ENCODE measurements at regions not wholly inside any gene's neighbourhood (a gene's known extent, or its start where the extent isn't known, plus 50 kb on each side); places are given as distances from the start of the nearest gene placed in this dataset.

GRCh38 chr6:23106951-23107350, 537.6 kb downstream of the HDGFL1 start:
- FAIRE-seq (no peak), DNase-seq (ENCODE audit: low spot score) (no peak)

- DNase-seq (ENCODE audit: low spot score) (no peak), FAIRE-seq (no peak)
These were observed 542.6 kb downstream of the HDGFL1 start for GRCh38 chr6:23111984-23112383.

- FAIRE-seq = no peak
- DNase-seq (ENCODE audit: low spot score) = no peak
These were observed 545.6 kb downstream of the HDGFL1 start for GRCh38 chr6:23114812-23115504.

GRCh38 chr6:23137611-23138010, 568.2 kb downstream of the HDGFL1 start:
- no peak for FAIRE-seq
- peak; percentile 6 for DNase-seq (ENCODE audit: low spot score)

DNA sequence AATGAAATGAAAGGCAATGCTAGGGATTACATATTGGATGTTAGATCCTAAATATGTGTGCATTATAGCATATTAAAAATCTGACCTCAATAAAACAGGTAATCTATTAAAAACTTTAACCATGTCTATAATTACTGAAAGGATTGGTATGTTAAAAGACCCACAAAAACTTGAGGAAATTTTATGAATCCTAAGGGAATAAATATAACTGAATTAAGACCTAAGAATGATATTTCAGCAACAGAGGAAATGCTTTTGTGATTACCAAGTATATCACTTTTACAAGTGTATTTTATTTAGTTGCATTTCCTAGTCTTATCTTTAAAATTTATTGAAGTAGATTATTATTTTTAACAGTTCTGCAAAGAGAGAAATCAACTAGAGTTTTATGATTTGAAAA, 571.5 kb downstream of the HDGFL1 start:
- FAIRE-seq (no peak), DNase-seq (ENCODE audit: low spot score) (no peak)

DNA sequence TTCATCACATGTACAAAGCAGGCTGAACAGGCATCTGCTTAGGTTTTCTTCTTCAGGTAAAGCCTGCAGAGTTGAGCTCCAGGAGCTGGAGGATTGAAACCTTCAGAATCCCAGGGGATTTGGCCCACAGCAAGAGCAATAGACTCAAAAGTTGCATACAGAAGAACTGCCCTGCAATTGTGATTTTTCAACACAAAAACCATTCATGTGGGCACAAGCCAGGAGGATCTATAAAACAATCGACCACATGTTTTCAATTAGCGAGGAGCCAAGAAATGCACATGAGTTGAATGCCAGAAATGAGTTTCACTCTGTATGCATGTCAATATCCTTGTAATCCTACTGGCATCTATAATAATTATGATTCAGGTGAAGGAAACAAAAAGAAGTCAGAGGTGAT, 576.4 kb downstream of the HDGFL1 start:
- no peak for FAIRE-seq
- no peak for DNase-seq (ENCODE audit: low spot score)

- no peak for DNase-seq (ENCODE audit: low spot score)
- no peak for FAIRE-seq
These were observed 584.8 kb downstream of the HDGFL1 start for GRCh38 chr6:23154159-23154558.

DNA sequence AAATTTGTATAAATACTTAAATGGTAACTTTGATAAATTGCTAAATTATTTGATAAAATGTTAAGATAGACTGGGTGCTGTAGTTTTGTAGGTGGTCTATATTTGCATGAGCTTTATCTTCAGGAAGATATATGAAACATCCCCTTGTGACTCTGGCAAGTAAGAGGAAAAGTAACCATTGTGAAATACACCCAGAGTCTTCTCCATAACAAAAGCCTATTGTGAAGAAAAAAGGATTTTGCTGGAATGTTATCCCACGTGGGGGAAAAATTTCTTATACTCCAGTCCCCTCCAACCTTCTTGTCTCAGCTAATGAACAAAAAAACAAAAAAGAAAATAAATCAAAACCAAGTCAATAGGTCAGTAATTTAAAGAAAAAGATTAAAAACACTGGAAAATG, 600.7 kb downstream of the HDGFL1 start:
- no peak for DNase-seq (ENCODE audit: low spot score)
- no peak for FAIRE-seq

GRCh38 chr6:23173234-23173633, 603.9 kb downstream of the HDGFL1 start:
- no peak for FAIRE-seq
- DNase-seq (ENCODE audit: low spot score) = no peak

GRCh38 chr6:23174781-23175361, 605.5 kb downstream of the HDGFL1 start:
- peak; percentile 89 for FAIRE-seq

GRCh38 chr6:23175391-23175790, 606.0 kb downstream of the HDGFL1 start:
- DNase-seq (ENCODE audit: low spot score) (no peak), FAIRE-seq (no peak)

More at GRCh38 chr6:23174781-23175361, 605.5 kb downstream of the HDGFL1 start:
- DNase-seq (ENCODE audit: low spot score) = peak; percentile 85

- DNase-seq (ENCODE audit: low spot score) (no peak), FAIRE-seq (no peak)
These were observed 607.1 kb downstream of the HDGFL1 start for GRCh38 chr6:23176471-23176870.

GRCh38 chr6:23176883-23177282, 607.5 kb downstream of the HDGFL1 start:
- no peak for FAIRE-seq
- no peak for DNase-seq (ENCODE audit: low spot score)

- FAIRE-seq = no peak
- no peak for DNase-seq (ENCODE audit: low spot score)
These were observed 608.4 kb downstream of the HDGFL1 start for GRCh38 chr6:23177806-23178205.

DNA sequence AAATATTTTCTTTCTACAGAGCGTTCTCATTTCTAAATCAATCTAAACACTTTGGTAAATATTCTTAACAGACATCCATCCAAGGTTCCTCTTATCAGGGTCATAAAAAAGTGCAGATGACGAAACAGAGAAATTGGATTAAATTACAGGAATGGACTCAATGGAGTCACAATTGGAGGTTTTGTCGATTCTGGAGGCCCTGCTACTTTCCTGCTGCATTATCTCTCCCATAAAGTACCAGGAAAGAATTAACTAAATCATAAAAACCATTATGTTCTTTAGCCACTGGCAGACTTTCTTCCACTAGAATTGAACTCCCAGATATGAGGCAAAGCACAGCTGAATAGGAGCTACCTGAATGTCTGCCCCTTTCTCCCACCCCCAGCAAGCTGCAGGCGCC, 610.6 kb downstream of the HDGFL1 start:
- FAIRE-seq = no peak

DNA sequence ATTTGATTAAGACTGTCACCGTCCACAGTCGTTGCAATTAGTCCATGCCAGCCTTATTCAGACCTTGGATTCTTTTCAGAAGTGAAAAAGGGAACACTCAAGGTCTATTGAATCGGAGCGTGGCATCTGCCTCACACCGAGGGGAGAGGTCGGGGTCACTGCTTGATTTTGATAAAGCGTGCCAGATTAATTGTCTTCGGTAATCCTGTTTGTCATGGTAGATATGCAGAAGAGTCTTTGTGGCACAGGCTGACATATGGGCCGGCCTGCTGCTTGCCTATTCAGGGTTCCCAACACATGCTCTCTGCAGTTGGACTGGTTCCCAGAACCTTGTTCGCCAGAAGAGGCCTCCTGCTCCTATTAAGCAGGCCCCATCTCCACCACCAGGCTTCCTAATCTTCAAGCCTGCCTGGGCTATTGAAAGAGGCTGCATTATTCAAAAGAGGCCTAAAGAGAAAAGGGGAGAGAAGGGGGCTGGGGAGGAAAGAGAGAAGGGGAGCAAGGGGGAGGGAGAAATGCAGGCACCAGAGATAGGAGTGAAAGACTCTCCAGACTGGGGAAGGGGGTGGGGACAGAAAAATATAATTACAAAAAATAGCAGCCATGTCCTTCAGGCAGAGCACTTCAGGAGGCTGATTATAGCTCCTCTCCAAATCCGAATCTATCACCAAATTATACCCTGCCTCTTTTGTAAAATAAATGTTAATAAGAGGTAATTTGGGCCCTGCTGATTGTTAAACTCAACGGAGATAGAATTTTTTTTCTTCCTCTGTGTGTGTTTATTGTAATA, 611.3 kb downstream of the HDGFL1 start:
- DNase-seq (ENCODE audit: low spot score) (no peak), FAIRE-seq (no peak)

More for the DNA sequence above, 610.6 kb downstream of the HDGFL1 start:
- DNase-seq (ENCODE audit: low spot score) = no peak

GRCh38 chr6:23181356-23182110, 612.2 kb downstream of the HDGFL1 start:
- DNase-seq (ENCODE audit: low spot score) (no peak), FAIRE-seq (no peak)

DNA sequence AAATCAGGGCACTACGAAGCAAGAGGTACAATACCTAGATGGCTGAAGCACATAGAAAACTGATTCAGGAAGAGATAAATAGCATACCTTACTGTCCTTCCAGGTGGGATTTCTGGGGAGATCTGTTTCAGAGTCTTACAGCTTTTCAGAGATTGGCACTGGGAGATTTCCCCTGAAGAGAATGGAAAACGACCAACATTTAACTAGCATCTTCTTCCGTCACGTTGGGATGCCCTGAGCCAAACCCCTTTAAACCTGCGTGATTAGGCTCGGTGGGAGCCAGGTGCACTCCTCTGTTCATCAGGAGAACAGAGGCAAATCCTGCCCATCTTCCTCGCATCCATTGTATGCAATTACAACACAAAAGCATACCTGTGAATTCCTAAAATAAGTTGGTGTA, 614.5 kb downstream of the HDGFL1 start:
- no peak for DNase-seq (ENCODE audit: low spot score)
- FAIRE-seq = no peak

DNA sequence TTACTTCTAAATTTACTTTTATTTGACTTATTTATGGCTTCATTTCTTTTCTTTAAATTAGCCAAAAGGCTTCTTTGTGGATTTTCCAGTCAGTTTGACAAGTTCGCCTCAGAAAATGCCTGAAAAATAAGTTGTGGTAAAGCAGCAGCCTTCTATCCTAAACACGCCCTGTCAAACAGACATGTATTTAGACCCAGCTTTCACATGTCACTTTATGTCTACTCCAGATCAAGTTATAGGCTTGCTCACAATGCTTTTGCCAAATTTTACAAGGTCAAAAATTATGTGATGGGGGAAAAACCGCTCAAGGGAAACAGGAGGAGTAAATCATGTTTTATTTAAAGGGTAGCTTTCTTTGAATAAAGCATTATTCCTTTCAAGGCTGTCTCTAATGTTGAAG, 615.0 kb downstream of the HDGFL1 start:
- DNase-seq (ENCODE audit: low spot score) (no peak), FAIRE-seq (no peak)

- no peak for FAIRE-seq
- DNase-seq (ENCODE audit: low spot score) = no peak
These were observed 626.1 kb downstream of the HDGFL1 start for GRCh38 chr6:23195487-23195886.

DNA sequence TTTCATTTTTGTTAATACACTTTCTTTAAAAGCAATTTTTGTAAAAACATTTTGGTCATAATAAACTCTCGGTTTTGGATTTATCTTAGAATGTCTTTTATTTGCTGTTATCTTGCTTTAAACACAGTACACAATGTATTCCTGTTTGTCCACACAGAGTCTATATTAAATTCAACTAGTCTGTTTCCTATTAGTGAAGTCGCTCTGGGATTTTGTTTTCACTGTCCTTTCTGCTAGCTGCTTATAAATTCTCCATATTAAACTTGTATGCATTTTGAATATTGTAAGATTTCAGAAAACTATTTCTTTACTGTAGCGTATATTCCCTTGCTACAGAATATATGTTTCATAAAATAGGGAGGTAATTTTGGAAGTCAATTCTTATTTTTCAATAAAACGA, 630.2 kb downstream of the HDGFL1 start:
- no peak for DNase-seq (ENCODE audit: low spot score)
- FAIRE-seq = no peak

DNA sequence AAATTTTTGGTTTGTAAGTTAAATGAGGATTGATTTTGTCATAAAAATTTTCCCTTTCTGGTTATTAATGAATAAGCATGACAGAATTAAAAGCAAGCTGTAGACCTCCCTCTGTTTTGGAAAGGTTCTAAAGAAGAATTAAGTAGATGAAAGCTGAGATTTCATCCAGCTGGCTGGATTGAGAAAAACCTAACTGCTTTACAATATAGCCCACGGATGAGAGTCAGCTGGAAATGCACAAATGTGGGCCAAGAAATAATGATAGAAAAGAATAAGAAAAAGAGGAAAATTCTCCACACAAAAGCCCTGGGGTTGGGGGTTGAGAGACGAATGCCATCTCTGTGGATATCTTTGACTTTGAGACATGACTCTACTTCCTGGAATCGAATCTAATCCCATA, 631.6 kb downstream of the HDGFL1 start:
- no peak for DNase-seq (ENCODE audit: low spot score)
- FAIRE-seq = no peak
